CD14-positive monocyte (primary cell): ENCODE measurements at regions not wholly inside any gene's neighbourhood (a gene's known extent, or its start where the extent isn't known, plus 50 kb on each side); places are given as distances from the start of the nearest gene placed in this dataset.
"Not testable (repeated sequence)": the region's sequence is repeated elsewhere in the genome, so short reads cannot be mapped to it uniquely, and the experiment has no call there.

Experiments
- DNase-seq, 3 donors: peaks; one replicate each; pipeline ENCODE4 v3.0.0-alpha.2; 2011 to 2022
- H2AFZ ChIP-seq: 2 replicates; pipeline ENCODE4 v1.6.0; 2012; ENCODE audit warnings: mild to moderate bottlenecking, low read depth, low read length, inconsistent platforms; ENCODE audit not compliant: insufficient read depth, poor library complexity, severe bottlenecking
- H3K27ac ChIP-seq, 2 donors: 1 replicate in 1 of 2; 2 replicates in 1 of 2; pipeline ENCODE4 v1.5.1; 2012 to 2013; ENCODE audit warnings: low read length in 2 of 2, control low read depth in 1 of 2, inconsistent platforms in 1 of 2, low read depth in 1 of 2, mild to moderate bottlenecking in 1 of 2
- H3K27me3 ChIP-seq, 2 donors: one replicate each; pipeline versions ENCODE4 v1.6.0 to v1.6.1; 2011 to 2013; ENCODE audit warnings: low read length in 2 of 2; ENCODE audit not compliant: control insufficient read depth in 2 of 2, insufficient read depth in 2 of 2
- H3K36me3 ChIP-seq, 2 donors: replicated peaks in 1 of 2; 1 replicate in 1 of 2; 2 replicates in 1 of 2; pipeline versions ENCODE4 v1.5.1 to v1.6.1; 2012 to 2013; ENCODE audit warnings: low read length in 2 of 2, control low read depth in 1 of 2, inconsistent platforms in 1 of 2, mild to moderate bottlenecking in 1 of 2; ENCODE audit not compliant: insufficient read depth in 2 of 2, control insufficient read depth in 1 of 2
- H3K4me1 ChIP-seq, 2 donors: 1 replicate in 1 of 2; 2 replicates in 1 of 2; pipeline versions ENCODE4 v1.5.1 to v1.6.1; 2012 to 2013; ENCODE audit warnings: low read length in 2 of 2, control low read depth in 1 of 2, inconsistent platforms in 1 of 2, mild to moderate bottlenecking in 1 of 2, moderate library complexity in 1 of 2; ENCODE audit not compliant: insufficient read depth in 2 of 2, control insufficient read depth in 1 of 2
- H3K4me2 ChIP-seq: replicated peaks from 2 replicates; pipeline ENCODE3; 2012; ENCODE audit warnings: low read length, moderate library complexity, mild to moderate bottlenecking; ENCODE audit not compliant: poor library complexity, severe bottlenecking; ENCODE audit errors: extremely low read depth
- H3K4me3 ChIP-seq, 3 experiments: fragments of 200-600 bp in 1 of 3; sonication (generic) in 1 of 3; replicated peaks in 1 of 3; 1 replicate in 2 of 3; 2 replicates in 1 of 3; pipeline ENCODE4 v1.5.1; 2011 to 2013; ENCODE audit warnings: low read length in 3 of 3, mild to moderate bottlenecking in 3 of 3, control low read depth in 2 of 3, low read depth in 2 of 3, inconsistent platforms in 1 of 3, moderate library complexity in 1 of 3
- H3K79me2 ChIP-seq: 2 replicates; pipeline ENCODE4 v1.6.0; 2012; ENCODE audit warnings: mild to moderate bottlenecking, control low read depth, inconsistent platforms, low read length, moderate library complexity; ENCODE audit not compliant: insufficient read depth
- H3K9ac ChIP-seq: 2 replicates; pipeline ENCODE4 v1.6.0; 2017; ENCODE audit warnings: low read length, mild to moderate bottlenecking; ENCODE audit not compliant: insufficient read depth, poor library complexity, severe bottlenecking
- H3K9me3 ChIP-seq, 2 donors: replicated peaks in 1 of 2; 1 replicate in 1 of 2; 2 replicates in 1 of 2; pipeline versions ENCODE4 v1.5.1 to v1.6.1; 2012 to 2013; ENCODE audit warnings: low read length in 2 of 2, control low read depth in 1 of 2; ENCODE audit not compliant: control insufficient read depth in 1 of 2, insufficient read depth in 1 of 2
- H4K20me1 ChIP-seq: 2 replicates; pipeline ENCODE4 v1.6.0; 2012; ENCODE audit warnings: mild to moderate bottlenecking, low read length, control low read depth, moderate library complexity; ENCODE audit not compliant: insufficient read depth
- H3K27ac Mint-ChIP-seq, 7 donors: one replicate each; pipeline ENCODE4 v1.8.0; 2020; ENCODE audit warnings: mild to moderate bottlenecking in 7 of 7, mixed read lengths in 7 of 7, moderate library complexity in 6 of 7, inconsistent platforms in 2 of 7
- H3K27me3 Mint-ChIP-seq, 3 donors: one replicate each; pipeline ENCODE4 v1.8.0; 2021 to 2022; ENCODE audit warnings: low read depth in 3 of 3, mild to moderate bottlenecking in 3 of 3, mixed read lengths in 3 of 3, moderate library complexity in 3 of 3, inconsistent platforms in 1 of 3
- H3K36me3 Mint-ChIP-seq, 2 donors: one replicate each; pipeline ENCODE4 v1.8.0; 2020; ENCODE audit warnings: mixed read lengths in 2 of 2, inconsistent platforms in 1 of 2, mild to moderate bottlenecking in 1 of 2
- H3K4me1 Mint-ChIP-seq: one replicate; pipeline ENCODE4 v1.8.0; 2020; ENCODE audit warnings: mild to moderate bottlenecking, mixed read lengths
- H3K4me3 Mint-ChIP-seq, 2 donors: one replicate each; pipeline ENCODE4 v1.8.0; 2020; ENCODE audit warnings: mild to moderate bottlenecking in 2 of 2, mixed read lengths in 2 of 2, moderate library complexity in 1 of 2
- H3K9me3 Mint-ChIP-seq, 7 donors: one replicate each; pipeline ENCODE4 v1.8.0; 2020 to 2022; ENCODE audit warnings: mixed read lengths in 7 of 7, mild to moderate bottlenecking in 6 of 7, moderate library complexity in 6 of 7, inconsistent platforms in 2 of 7
- WGBS: methylation state at CpG from one replicate; pipeline ENCODE4 v1.1.5; 2013; ENCODE audit warnings: missing lambda C conversion rate; ENCODE audit not compliant: insufficient coverage; 5-methylcytosine and 5-hydroxymethylcytosine counted together
- intact Hi-C, 2 donors: fragments of 100-400 bp; cut with micrococcal nuclease; formaldehyde crosslinking; loops; one replicate each; pipeline versions ENCODE4 v1.15.0 to v1.15.1; 2023
- TF ChIP-seq, protein P1 (sequence below): fragments of 200-600 bp; IDR thresholded peaks from one replicate; pipeline ENCODE4 v1.8.0; 2022; ENCODE audit warnings: antibody characterized with exemption, mild to moderate bottlenecking

DNA sequence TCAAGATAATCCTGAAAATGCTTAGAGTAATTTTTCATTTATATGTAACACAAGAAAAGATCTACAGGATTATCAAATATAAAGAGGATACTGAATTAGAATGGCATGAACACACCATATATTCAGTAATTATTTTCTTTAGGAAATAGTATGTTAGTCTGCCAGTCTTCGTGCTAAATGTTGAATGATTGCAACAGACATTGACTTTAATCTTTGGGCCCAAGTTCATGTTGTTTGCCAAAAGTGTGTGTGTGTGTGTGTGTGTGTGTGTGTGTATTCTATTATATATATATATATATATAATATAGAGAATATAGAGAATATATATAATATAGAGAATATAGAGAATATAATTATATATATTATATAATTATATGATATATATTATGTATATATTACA, 186.6 kb downstream of the TMEM47 start:
- intact Hi-C loops, result no loop called here
- peaks cover 0 to 1% (median 0%) of the 10 kb centered on the region in 3 donors for H3K27me3 Mint-ChIP-seq

DNA sequence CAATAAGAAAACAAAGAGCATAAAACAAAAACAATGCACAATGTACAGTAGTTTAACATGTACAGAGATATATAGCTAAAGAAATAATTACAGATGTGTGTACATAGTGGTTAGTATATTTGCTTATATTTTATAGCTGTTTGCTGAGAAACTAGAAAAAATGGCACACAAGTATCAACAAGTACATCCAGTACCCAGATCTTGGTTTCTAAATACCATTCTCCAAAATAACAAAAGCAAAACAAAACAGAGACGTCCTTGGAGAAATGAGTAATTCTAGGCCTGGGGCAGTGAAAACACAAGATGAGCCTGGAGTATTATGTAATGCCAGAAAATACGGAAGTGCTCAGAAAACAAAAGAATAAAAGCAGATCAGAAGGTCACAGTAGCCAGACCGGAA, 189.6 kb downstream of the TMEM47 start:
- no peak overlapping the region for H3K4me3 Mint-ChIP-seq

More for the DNA sequence above, 186.6 kb downstream of the TMEM47 start:
- H3K36me3 ChIP-seq, result no peaks in the 10 kb centered on the region
- H3K4me1 ChIP-seq, result no peaks in the 10 kb centered on the region
- no peak for DNase-seq
- no peak overlapping the region for H3K4me3 ChIP-seq
- no peak overlapping the region for H2AFZ ChIP-seq
- Mint-ChIP-seq H3K4me3 (no peak overlapping the region), H3K27ac (no peak overlapping the region), H3K4me1 (no peaks in the 10 kb centered on the region), H3K9me3 (peaks cover 0 to 2% (median 0%) of the 10 kb centered on the region in 7 donors), H3K36me3 (no peaks in the 10 kb centered on the region)
- H3K4me2 ChIP-seq, result no peak overlapping the region
- no peaks in the 10 kb centered on the region for H4K20me1 ChIP-seq
- no peak overlapping the region for H3K27ac ChIP-seq
- no peaks in the 10 kb centered on the region for H3K9me3 ChIP-seq
- no peak overlapping the region for H3K9ac ChIP-seq
- WGBS, result no CpG with 5 or more reads among the region's 1 CpG
- H3K79me2 ChIP-seq, result no peaks in the 10 kb centered on the region
- no peaks in the 10 kb centered on the region for H3K27me3 ChIP-seq
- TF ChIP-seq, protein P1, sequence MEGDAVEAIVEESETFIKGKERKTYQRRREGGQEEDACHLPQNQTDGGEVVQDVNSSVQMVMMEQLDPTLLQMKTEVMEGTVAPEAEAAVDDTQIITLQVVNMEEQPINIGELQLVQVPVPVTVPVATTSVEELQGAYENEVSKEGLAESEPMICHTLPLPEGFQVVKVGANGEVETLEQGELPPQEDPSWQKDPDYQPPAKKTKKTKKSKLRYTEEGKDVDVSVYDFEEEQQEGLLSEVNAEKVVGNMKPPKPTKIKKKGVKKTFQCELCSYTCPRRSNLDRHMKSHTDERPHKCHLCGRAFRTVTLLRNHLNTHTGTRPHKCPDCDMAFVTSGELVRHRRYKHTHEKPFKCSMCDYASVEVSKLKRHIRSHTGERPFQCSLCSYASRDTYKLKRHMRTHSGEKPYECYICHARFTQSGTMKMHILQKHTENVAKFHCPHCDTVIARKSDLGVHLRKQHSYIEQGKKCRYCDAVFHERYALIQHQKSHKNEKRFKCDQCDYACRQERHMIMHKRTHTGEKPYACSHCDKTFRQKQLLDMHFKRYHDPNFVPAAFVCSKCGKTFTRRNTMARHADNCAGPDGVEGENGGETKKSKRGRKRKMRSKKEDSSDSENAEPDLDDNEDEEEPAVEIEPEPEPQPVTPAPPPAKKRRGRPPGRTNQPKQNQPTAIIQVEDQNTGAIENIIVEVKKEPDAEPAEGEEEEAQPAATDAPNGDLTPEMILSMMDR, result no peak

DNA sequence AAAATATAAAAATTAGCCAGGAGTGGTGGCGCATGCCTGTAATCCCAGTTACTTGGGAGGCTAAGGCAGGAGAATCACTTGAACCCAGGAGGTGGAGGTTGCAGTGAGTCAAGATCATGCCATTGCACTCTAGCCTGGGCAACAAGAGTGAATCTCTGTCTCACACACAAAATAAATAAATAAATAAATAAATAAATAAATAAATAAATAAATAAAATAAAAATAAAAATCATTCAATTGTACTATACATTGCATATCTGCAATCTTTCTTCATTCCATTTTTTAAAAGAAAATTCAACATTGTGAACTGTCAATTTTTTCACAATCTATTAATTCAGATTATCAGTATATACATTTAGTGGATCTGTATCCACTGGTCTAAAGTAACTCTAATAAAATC, 193.9 kb downstream of the TMEM47 start:
- H2AFZ ChIP-seq, H3K4me3 Mint-ChIP-seq, H3K27me3 Mint-ChIP-seq, H3K36me3 Mint-ChIP-seq, H3K27ac ChIP-seq, H3K27ac Mint-ChIP-seq, DNase-seq, H3K4me2 ChIP-seq, H4K20me1 ChIP-seq, intact Hi-C loops, H3K27me3 ChIP-seq, H3K79me2 ChIP-seq, H3K4me1 Mint-ChIP-seq, H3K9me3 Mint-ChIP-seq, H3K36me3 ChIP-seq, H3K4me3 ChIP-seq, H3K9ac ChIP-seq, H3K9me3 ChIP-seq, H3K4me1 ChIP-seq: not testable (repeated sequence)
- no CpG with 5 or more reads among the region's 1 CpG for WGBS

More for the DNA sequence above, 189.6 kb downstream of the TMEM47 start:
- Histone ChIP-seq H4K20me1 (no peaks in the 10 kb centered on the region), H3K27me3 (no peaks in the 10 kb centered on the region), H3K9ac (no peak overlapping the region), H3K4me1 (no peaks in the 10 kb centered on the region), H3K36me3 (no peaks in the 10 kb centered on the region), H3K4me2 (no peak overlapping the region), H3K27ac (no peak overlapping the region), H2AFZ (no peak overlapping the region), H3K79me2 (no peaks in the 10 kb centered on the region), H3K4me3 (no peak overlapping the region), H3K9me3 (no peaks in the 10 kb centered on the region)
- intact Hi-C loops, result no loop called here
- no CpG with 5 or more reads among the region's 3 CpGs for WGBS
- H3K4me1 Mint-ChIP-seq, result no peaks in the 10 kb centered on the region
- H3K27ac Mint-ChIP-seq, result no peak overlapping the region
- H3K9me3 Mint-ChIP-seq, result peaks cover 0 to 4% (median 0%) of the 10 kb centered on the region in 7 donors
- DNase-seq, result no peak
- TF ChIP-seq, protein P1, result no peak
- H3K36me3 Mint-ChIP-seq, result no peaks in the 10 kb centered on the region
- peaks cover 0 to 1% (median 0%) of the 10 kb centered on the region in 3 donors for H3K27me3 Mint-ChIP-seq
